HPDE6-E6E7 (cell line): ENCODE measurements at regions not wholly inside any gene's neighbourhood (a gene's known extent, or its start where the extent isn't known, plus 50 kb on each side); places are given as distances from the start of the nearest gene placed in this dataset.
A peak's percentile ranks its signal among the peaks of the same experiment; 100 is the strongest.

Source experiments
- DNase-seq: peaks from one replicate; pipeline ENCODE4 v3.0.0; 2011; ENCODE audit warnings: missing footprints; ENCODE audit errors: extremely low spot score

- no peak for DNase-seq
These were observed 163.6 kb downstream of the TNFSF18 start for GRCh38 chr1:172887162-172887561.

- no peak for DNase-seq
These were observed 157.4 kb downstream of the TNFSF18 start for GRCh38 chr1:172893146-172893841.

- DNase-seq: no peak
These were observed 156.2 kb downstream of the TNFSF18 start for GRCh38 chr1:172894349-172895049.

GRCh38 chr1:172895050-172895460 lies 155.7 kb downstream of the TNFSF18 start:
- no peak for DNase-seq

- no peak for DNase-seq
These were observed 155.0 kb downstream of the TNFSF18 start for GRCh38 chr1:172895761-172896160.

GRCh38 chr1:172897738-172898137 lies 153.0 kb downstream of the TNFSF18 start:
- no peak for DNase-seq

- DNase-seq: no peak
These were observed 151.9 kb downstream of the TNFSF18 start for GRCh38 chr1:172898866-172899265.

GRCh38 chr1:172900376-172900997 lies 150.3 kb downstream of the TNFSF18 start:
- no peak for DNase-seq

GRCh38 chr1:172902200-172902599 lies 148.5 kb downstream of the TNFSF18 start:
- DNase-seq: no peak

- no peak for DNase-seq
These were observed 147.8 kb downstream of the TNFSF18 start for GRCh38 chr1:172902861-172903381.

GRCh38 chr1:172903581-172904220 lies 147.0 kb downstream of the TNFSF18 start:
- DNase-seq: no peak

GRCh38 chr1:172905452-172905851 lies 145.3 kb downstream of the TNFSF18 start:
- DNase-seq: no peak

- no peak for DNase-seq
These were observed 143.8 kb downstream of the TNFSF18 start for GRCh38 chr1:172906778-172907592.

GRCh38 chr1:172907834-172908326 lies 142.9 kb downstream of the TNFSF18 start:
- DNase-seq: no peak

- DNase-seq: no peak
These were observed 141.0 kb downstream of the TNFSF18 start for GRCh38 chr1:172909606-172910326.

- no peak for DNase-seq
These were observed 137.9 kb downstream of the TNFSF18 start for GRCh38 chr1:172912765-172913260.

GRCh38 chr1:172914501-172915144 lies 136.1 kb downstream of the TNFSF18 start:
- DNase-seq: no peak

GRCh38 chr1:172915271-172915670 lies 135.5 kb downstream of the TNFSF18 start:
- no peak for DNase-seq

GRCh38 chr1:172916116-172916515 lies 134.6 kb downstream of the TNFSF18 start:
- no peak for DNase-seq

- peak; percentile 93 for DNase-seq
These were observed 132.8 kb downstream of the TNFSF18 start for GRCh38 chr1:172917972-172918371.
